Endometrium (tissue), 2 donors: ENCODE measurements at regions not wholly inside any gene's neighbourhood (a gene's known extent, or its start where the extent isn't known, plus 50 kb on each side); places are given as distances from the start of the nearest gene placed in this dataset.
"Not testable (repeated sequence)": the region's sequence is repeated elsewhere in the genome, so short reads cannot be mapped to it uniquely, and the experiment has no call there.

Experiments
- FAIRE-seq: peaks from 2 replicates; lab custom pipeline; 2012; peaks lifted over from hg19 to GRCh38; lab: Jason Lieb, UNC
- donor health status: control.
- donor health status: control.

DNA sequence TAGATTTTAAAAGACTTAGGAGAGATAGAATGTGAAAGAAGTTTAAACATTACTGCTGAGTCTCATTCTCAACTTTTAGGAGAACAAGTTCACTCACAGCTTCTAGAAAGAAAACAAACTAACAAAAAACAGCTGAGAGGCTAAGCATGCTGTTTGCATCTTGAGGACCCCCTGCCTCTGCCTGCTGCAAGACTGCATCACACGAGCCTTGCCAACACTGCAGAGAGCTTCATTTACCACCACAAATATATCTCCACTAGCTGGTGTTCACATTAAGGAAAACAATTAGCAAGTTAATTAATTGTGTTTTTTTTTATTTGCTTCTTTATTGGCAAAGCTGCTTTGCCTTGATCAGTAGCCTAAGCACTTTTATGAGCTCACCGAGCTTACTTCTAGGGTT lies 336.6 kb upstream of the KIAA1217 start:
- no peak for FAIRE-seq

DNA sequence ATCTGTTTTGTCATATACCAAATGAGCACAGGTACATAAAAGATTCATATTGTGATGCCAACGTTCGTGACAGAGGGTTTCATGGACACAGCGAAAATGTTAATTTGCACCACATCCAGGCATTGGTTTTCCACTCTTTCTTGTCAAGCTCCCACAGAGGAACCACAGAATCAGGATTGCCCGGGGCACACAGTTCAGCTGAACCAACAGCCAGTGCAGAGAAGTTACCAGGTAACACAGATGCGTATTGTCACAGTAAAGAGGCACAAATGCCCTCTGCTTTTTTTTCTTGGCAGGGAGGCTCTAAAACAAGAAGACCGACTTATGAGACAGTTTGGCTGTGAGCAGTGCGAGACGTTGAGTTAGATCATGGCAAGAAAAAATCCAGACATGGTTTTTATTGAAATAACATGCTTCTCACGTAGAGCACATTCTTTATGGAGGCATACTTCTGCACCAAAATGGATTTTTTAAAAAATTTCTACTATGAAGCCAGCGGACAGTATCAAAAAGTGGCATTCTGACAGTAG lies 331.1 kb upstream of the KIAA1217 start:
- FAIRE-seq: no peak

DNA sequence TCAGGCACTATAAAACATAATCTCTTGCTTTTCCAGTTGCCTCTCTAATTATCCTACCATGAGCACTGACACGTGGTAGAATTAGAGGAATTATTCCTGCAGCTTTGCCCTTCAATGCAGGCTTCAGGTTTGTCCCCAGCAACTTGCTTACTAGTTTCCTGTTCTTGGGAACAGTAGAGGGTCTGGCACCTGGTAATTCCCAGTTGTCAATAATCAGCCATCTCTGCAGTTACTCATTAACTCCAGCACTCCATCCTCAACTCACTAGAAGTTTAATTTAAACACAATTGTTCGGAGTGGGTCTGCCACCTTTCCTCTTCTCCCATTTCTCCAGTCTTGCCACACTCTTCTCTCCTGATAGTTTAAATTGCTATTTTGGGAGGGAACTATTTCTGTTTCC lies 324.3 kb upstream of the KIAA1217 start:
- FAIRE-seq: no peak

DNA sequence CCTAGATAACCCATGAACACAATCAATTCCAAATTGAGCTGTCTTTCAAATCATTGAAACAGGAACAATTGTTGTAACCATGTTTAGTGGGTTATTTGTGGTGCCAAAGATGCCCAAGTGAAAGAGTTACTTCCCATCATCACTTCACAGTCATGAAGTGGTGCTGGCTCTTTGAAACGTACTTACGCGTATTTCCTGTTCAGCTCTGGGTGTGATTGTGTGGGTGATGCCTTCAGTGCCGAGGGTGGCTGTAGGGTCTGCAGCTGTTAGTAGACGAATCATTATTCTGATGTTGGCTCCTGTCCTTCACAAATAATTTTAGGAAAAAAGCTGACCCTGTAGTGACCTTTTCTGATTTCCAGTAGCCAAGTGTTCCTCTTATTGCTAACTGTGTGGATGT lies 323.1 kb upstream of the KIAA1217 start:
- FAIRE-seq: no peak

DNA sequence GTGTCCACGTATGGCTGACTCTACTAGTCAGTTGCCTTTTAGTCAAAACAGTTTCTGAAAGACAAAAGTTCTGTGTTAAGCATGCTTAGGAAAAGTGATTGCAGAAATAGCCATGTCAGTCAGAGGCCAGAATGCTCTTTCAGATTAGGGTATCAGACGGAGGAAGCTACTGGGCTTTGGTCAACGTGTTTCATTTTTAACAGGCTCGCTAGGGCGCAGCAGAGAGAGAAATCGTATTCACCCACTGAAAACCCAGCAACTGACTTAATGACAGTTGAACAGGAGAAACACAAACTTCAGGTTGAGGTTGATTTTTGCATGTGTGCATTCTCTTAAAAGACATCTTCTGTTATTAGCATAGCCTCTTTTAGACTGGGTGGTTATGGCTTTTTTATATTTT lies 322.6 kb upstream of the KIAA1217 start:
- FAIRE-seq: no peak

DNA sequence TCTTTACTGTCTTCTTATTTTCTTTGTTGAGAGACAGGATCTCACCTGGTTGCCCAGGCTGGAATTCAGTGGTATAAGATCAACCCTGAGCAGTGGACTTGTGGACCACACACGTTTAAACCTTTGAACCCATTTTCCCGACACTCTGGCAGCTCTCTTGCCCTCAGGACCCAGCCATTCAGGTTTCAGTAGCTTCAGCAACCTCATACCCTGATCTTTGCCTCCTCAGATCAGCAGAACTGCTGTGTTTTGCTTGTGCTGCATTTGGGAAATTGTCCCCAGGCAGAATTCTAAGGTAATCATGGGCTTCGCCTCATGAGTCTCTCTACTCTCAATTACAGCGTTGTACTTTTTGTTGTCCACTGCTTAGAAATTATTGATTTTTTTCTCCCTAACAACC lies 317.6 kb upstream of the KIAA1217 start:
- no peak for FAIRE-seq

DNA sequence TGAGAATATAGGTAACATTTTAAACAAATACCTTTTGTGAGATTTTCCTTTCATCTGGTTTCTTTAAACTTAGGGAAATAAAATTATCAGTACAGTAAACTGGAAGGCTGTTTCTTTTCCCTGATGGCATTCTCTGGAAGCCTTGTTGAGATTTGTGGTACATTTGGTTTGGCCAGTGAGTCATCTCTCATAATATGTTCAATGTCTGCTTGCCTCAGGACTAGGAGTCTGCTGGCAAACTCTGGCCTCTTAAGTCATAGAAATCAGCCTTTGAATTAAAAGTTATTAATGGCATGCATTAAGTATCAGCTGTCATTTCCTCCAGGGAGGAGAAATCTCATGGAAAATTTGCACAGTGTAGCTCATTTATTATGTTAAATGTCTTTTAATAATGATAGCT lies 316.6 kb upstream of the KIAA1217 start:
- FAIRE-seq: no peak

DNA sequence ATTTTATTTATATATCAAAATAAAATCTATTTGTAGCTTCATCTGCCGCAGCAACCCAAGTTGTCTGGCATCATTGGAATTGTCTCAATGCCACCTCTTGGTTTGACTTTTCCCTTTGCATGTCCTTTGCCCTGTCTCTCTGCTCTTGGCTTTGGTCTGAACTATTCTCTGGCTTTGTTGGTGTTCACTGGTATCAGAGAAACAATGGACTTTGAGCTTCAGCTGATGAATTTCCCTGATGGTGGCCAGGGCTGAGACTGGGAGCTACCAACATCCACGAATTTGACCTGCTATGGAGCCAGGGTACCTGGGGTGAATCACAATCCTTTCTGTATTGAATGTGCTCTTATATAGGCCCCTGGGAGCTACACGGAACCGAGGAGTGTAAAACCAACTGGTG lies 311.7 kb upstream of the KIAA1217 start:
- no peak for FAIRE-seq

DNA sequence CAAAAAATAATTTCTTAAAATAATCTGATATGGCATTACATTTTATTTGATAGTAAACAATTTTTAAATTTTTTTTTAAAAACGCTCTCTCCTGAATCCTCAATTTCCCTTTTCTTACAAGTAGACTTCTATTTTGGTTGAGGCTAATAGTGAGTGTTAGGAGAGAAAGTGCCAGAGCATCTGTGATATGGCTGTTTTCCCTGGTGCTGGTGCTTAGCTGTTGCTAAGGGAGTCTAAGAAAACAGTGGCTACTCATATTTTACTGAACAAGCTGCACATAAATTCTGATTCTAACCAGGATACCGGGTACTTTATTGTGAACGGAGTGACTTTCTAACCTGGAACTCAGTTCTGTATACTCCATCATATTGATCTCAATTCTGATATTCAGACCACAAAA lies 311.1 kb upstream of the KIAA1217 start:
- no peak for FAIRE-seq

DNA sequence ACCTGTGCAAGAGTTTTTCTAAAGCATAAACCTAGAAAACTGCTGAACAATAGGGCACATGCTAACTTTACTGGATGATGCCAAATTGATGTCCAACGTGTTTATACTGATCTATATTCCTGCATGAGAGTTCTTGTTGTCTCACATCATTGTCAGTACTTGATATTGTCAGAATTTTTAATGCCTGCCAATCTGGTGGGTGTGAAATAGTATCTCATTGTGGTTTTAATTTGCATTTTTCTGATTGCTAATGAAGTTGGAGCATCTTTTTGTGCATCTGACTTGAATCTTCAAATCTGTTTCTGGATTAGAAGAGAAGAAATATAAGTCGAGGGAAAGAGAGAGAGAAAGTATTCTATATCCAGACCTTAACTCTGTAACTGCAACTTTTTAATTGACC lies 309.8 kb upstream of the KIAA1217 start:
- no peak for FAIRE-seq

DNA sequence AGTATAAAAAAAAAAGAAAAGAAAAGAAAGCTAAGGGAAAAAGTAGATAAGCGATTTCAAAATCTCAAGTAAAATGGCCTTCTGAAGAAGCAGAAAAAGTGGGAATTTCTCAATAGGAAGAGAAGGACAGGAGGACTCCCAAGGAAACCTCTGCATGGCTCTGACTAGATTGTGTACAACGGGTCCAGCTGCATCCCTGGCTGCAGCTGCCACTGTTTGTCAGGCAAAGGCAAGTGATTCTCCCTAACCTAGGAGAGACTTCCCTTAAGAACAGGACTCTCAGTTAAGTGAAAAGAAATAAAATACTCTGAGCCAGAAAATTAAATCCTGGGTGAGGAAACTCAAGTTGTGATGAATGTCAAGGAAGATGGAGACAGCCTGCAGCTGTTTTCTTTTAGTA lies 298.6 kb upstream of the KIAA1217 start:
- FAIRE-seq: no peak

DNA sequence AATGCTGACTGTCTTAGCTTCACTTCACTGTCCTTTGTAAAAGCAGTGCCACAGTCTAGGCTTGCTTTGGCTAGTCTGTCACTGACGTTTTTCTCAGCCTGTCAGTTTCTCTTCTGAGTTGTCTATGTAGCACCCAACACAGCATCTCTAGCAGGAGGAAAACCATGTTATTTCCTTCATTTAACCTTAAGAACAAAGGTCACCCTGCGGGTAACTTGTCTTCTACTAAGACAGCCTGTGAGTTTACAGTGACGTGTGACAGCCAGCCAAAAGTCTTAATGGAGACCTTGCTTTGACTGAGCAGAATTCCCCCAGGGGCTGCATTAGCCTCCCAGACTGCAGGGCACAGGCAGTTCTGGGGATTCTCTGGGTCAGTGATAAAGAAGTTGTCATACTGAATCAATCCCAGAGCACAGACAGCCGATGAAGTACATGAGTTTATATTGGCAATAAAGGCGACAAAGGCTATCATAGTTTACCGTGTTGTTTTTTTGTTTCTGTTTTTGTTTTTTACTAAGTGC lies 296.0 kb upstream of the KIAA1217 start:
- no peak for FAIRE-seq

DNA sequence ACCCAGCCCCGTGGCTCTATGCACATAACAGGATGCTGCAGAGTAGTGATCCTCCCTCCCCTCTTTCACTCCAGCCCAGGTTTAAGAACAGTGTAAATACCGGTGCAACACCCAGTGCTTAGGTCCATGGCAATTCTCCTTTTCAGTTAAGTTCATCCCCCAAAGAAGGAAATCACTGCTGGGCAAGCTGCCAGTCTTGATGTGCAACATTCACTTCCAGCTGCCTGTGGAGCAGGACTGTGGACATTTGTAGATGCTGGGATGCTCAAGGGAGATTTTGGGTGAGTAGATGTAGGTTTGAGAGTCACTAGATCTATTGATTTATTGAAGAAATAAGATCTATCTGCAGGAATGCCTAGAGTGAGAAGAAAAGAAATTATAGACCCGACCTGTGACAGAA lies 294.3 kb upstream of the KIAA1217 start:
- no peak for FAIRE-seq

DNA sequence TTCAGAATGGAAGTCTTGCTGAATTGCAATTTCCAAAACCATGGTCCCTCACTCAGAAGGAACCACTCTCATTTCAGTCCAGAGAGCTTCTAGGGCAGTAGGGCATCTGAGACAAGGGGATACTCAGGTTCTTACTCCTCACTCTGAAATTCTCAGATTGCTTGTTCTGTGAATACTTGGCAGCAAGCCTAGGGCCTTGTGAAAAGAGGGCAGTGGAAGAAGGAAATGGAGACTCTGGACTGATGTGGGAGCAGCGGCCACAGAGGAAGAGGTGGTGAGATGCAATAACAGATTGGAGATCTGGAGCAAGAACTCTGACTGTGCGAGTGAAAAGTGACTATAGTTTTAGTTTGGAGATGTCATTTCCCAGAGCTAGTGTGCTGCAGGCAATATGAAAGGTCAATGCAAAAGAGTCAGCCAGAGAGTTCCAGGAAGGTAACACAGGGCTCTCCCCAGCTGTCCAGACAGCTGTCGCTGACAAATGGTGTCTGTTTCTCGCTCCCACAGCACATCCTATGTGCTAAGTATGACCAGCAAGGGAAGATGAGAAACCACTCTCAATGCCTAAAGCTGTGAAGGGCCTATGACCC lies 291.6 kb upstream of the KIAA1217 start:
- no peak for FAIRE-seq

DNA sequence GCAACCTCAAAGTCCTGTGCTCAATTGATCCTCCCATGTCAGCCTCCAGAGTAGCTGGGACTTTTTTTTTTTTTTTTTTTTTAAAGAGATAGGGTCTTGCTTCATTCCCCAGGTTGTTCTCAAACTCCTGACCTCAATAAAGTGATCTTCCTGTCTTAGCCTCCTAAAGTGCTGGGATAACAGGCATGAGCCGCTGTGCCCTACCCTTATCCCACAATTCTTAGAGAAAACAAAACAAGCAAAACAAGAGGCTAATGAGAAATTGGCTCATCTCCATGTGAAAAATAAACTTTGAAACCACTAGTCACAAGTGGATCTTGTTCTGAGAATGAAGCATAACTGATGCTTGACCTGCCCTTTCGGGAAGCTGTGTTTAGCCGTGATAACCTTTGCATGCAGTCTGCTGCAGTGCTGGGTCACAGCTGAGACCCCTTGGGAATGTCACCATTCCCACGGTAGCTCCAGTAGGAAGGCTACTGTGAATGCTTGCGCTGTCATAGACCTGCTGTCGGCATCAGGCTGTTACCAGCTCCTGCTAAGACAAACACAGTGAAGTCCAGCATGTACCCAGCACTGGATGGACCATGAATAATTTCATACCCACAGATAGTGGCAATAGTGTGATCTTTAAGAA lies 290.7 kb upstream of the KIAA1217 start:
- no peak for FAIRE-seq

DNA sequence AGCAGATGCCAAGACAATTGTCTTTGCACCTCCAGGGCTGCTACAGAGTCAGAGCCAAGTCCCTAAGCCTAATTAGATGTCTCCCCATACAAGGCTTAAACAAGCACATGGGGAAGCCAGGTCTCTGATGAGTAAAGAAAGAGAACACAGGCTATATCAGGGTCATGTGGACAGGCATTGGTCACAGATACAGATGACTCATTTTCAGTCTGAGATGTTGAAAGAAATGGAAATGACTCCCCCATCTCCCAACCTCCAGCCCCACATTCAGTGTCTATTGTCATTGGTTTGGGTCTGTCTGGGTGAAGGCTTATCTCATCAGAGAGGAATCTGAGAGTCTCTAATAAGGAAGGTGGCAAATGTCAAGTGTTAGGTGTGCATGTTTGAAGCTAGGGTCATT lies 290.1 kb upstream of the KIAA1217 start:
- no peak for FAIRE-seq

DNA sequence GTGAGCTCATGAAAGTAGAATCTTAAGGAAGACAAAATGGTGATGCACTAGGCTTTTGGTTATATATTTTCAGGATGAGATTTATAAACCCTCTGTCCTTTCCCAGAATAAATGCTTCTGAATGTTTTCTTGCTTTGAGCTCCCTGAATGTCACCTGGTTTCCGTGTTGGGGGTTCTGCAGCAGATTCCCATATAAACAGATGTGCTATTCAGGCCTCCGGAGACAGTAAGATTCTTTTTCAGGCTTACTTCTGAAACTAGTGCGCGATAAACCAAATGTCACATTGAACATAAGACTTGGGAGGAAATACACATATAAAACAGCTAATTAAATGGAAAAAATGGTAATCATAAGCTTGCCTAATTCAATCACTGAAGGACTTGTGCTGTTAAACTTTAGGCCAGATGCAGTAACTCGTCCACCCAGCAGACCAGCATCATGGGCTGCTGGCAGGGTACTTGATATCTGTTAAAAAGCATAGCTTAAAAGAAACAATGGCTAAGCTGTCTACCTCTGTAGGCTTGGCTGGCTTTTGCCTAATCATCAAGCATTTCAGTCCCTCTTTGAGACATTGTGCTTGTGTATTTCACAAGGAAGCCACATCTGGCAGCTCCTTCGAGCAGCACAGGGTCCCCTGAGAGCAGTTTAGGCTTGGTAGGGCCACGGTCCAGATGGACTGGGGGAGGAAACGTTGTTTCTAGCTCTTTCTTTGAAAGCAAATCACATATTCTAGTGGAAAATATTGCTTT lies 281.2 kb upstream of the KIAA1217 start:
- FAIRE-seq: no peak

DNA sequence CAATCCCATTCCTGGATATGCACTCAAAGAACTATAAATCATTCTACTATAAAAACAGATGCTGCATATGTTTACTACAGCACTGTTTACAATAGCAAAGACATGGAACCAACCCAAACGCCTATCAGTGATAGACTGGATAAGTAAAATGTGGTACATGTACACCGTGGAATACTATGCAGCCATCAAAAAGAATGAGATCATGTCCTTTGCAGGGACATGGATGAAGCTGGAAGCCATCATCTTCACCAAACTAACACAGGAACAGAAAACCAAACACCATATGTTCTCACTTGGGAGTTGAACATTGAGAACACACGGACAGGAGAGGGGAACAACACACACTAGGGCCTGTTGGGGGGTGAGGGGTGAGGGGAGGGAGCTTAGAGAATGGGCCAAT lies 274.9 kb upstream of the KIAA1217 start:
- not testable (repeated sequence) for FAIRE-seq

DNA sequence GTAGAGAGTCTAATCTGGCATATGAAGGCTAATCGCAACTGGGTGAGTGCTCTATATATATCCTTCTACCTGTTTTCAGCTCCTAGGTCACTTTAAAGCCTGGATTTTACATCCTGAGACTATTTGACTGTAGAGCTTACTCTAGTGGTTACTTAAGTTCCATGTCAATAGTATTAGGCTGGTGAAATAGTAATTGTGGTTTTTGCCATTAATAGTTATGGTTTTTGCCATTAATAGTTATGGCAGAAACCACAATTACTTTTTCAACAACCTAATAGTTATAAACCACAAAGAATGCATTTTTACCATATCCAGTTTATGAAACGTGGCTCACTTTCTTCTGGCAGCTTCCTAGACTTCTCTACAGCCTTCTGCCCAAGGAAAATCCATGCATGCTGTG lies 263.1 kb upstream of the KIAA1217 start:
- no peak for FAIRE-seq

DNA sequence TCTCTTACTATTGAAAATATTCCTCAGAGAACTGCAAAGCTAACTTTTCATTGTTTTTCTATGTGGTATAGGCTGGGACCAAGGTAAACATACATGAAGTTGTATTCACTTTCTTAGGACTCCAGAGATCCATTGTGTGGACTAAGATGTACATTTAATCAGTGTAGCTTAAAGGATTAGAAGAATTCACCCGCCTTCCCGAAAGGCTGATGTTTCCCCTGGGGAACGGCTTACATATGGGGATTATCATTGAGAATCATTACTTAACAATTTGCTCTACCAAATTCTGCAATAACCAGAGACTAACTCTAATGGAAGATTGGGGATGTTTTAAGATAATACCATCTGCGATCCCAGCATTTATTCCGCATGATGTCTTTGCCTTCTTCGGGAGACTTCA lies 257.1 kb upstream of the KIAA1217 start:
- FAIRE-seq: no peak

DNA sequence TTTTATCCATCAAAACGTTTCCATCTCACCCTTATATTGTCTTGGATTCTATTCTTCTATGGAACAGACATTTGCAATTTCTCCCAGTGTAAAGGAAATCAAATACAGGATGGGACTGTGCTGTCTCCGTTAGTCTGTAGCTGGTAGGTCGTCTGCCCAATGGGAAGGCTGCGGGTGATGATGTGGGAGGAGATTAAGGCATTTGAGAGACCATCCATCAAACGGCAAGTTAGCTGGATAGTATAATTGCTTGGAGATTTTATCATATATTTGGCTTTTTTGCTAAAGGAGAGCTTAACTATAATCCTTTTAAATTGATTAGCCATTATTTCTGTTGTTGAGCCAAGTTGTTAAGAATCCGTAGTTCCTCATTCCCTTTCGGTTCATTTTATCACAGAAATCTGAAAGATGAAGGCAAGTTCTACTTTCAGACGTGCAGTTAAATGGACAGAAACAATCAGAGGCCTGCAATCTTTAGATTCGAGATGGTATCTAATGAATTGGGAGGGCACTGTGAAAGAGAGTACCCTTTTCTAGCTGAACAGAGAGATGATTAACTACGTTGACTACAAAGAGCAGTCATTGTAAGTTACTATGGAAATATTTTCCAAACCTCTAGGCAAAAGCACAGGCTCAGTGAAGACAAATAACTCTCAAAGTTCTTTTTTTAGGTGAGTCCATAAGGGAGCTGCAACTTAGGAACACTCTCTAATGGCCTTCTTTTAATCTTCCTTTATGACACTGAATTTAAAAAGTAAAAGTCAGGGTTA lies 253.3 kb upstream of the KIAA1217 start:
- no peak for FAIRE-seq

DNA sequence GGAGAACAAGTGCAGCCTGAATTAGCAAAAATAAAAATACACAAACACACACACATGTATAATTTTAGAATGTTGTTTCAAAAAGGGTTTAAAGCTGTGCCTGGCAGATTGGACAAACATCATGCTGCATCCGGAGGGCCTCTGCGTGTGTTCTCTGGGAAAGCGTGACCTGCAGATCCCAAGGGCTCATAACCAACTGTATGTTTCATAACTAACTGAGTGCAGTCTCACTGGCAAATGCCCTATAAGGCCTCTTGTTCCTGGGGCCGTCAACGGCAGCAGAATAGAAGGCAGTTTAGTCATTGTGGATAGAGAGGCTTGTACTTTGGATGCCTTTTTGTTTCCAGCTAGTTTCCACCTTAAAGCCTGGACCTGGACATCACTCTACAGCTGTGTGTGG lies 243.8 kb upstream of the KIAA1217 start:
- FAIRE-seq: no peak

DNA sequence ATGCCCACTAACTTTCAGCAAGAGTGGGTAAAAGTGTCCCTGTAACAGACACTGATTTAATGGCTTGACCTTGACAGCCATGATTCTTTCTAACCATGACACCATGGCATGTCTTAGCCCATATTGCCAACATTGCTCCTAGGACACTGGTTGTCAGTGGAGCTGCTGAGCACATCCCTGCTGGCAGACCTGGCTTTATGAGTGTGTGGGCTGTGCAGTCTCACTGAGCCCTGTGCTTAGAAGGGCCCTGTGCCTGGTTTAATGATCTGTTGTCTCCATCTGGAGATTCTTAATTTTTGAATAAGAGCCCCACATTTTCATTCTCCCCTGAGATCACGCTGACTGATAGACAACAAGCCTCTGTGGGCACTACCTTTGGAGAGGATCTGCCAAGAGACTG lies 243.1 kb upstream of the KIAA1217 start:
- FAIRE-seq: no peak
